ENCODE measurements at regions not wholly inside any gene's neighbourhood (a gene's known extent, or its start where the extent isn't known, plus 50 kb on each side); places are given as distances from the start of the nearest gene placed in this dataset.

GRCh38 chr6:97653517-97653916 lies 370.5 kb upstream of the MMS22L start:
- TF ChIP-seq CTCF (IDR thresholded peaks at IDR 0.05 in 2 of 3, conservative IDR thresholded peaks at IDR 0.05 in 1 of 3; ENCODE audit: borderline replicate concordance in 1 of 3, insufficient read depth in 1 of 3, low read depth in 2 of 3, low read length in 2 of 3) (no peak), REST (IDR thresholded peaks at IDR 0.05; ENCODE audit: low read depth) (no peak)

All from HCT116 (cell line).